ENCODE measurements at regions not wholly inside any gene's neighbourhood (a gene's known extent, or its start where the extent isn't known, plus 50 kb on each side); places are given as distances from the start of the nearest gene placed in this dataset.
"Not testable (repeated sequence)": the region's sequence is repeated elsewhere in the genome, so short reads cannot be mapped to it uniquely, and the experiment has no call there.

- H3K27ac ChIP-seq (ENCODE audit: low read depth, low read length), result no peak overlapping the region
- H3K9ac ChIP-seq (ENCODE audit: low read length), result no peak overlapping the region
- H3K4me1 ChIP-seq (ENCODE audit: insufficient read depth, low read length), result no peaks in the 10 kb centered on the region
- no peak overlapping the region for H3K4me3 ChIP-seq (ENCODE audit: low read depth in 1 of 2, low read length in 2 of 2)
- H3K9me3 ChIP-seq (ENCODE audit: low read length), result no peaks in the 10 kb centered on the region
- H3K27me3 ChIP-seq (ENCODE audit: control insufficient read depth in 1 of 2, insufficient read depth in 2 of 2, low read length in 2 of 2), result peaks cover 6 to 11% of the 10 kb centered on the region in 2 donors
- H3K36me3 ChIP-seq (ENCODE audit: insufficient read depth, low read length), result no peaks in the 10 kb centered on the region
Observed at GRCh38 chrX:131837325-131837724, 185.8 kb upstream of the STK26 start.

- Histone ChIP-seq H3K4me3 (ENCODE audit: low read depth in 1 of 2, low read length in 2 of 2) (no peak overlapping the region), H3K27me3 (ENCODE audit: control insufficient read depth in 1 of 2, insufficient read depth in 2 of 2, low read length in 2 of 2) (peaks cover 6 to 16% of the 10 kb centered on the region in 2 donors), H3K4me1 (ENCODE audit: insufficient read depth, low read length) (no peaks in the 10 kb centered on the region), H3K27ac (ENCODE audit: low read depth, low read length) (no peak overlapping the region), H3K9ac (ENCODE audit: low read length) (no peak overlapping the region), H3K36me3 (ENCODE audit: insufficient read depth, low read length) (no peaks in the 10 kb centered on the region), H3K9me3 (ENCODE audit: low read length) (no peaks in the 10 kb centered on the region)
Observed at GRCh38 chrX:131840799-131841495, 182.2 kb upstream of the STK26 start.

GRCh38 chrX:131841496-131842437 lies 181.3 kb upstream of the STK26 start:
- peaks cover 6 to 16% of the 10 kb centered on the region in 2 donors for H3K27me3 ChIP-seq (ENCODE audit: control insufficient read depth in 1 of 2, insufficient read depth in 2 of 2, low read length in 2 of 2)
- no peak overlapping the region for H3K27ac ChIP-seq (ENCODE audit: low read depth, low read length)
- H3K9me3 ChIP-seq (ENCODE audit: low read length), result no peaks in the 10 kb centered on the region
- H3K4me1 ChIP-seq (ENCODE audit: insufficient read depth, low read length), result no peaks in the 10 kb centered on the region
- no peak overlapping the region for H3K9ac ChIP-seq (ENCODE audit: low read length)
- H3K36me3 ChIP-seq (ENCODE audit: insufficient read depth, low read length), result no peaks in the 10 kb centered on the region
- H3K4me3 ChIP-seq (ENCODE audit: low read depth in 1 of 2, low read length in 2 of 2), result no peak overlapping the region

GRCh38 chrX:131843987-131844386 lies 179.1 kb upstream of the STK26 start:
- H3K4me3 ChIP-seq (ENCODE audit: low read depth in 1 of 2, low read length in 2 of 2), result no peak overlapping the region
- H3K27me3 ChIP-seq (ENCODE audit: control insufficient read depth in 1 of 2, insufficient read depth in 2 of 2, low read length in 2 of 2), result peaks cover 6 to 16% of the 10 kb centered on the region in 2 donors
- H3K4me1 ChIP-seq (ENCODE audit: insufficient read depth, low read length), result no peaks in the 10 kb centered on the region
- no peaks in the 10 kb centered on the region for H3K36me3 ChIP-seq (ENCODE audit: insufficient read depth, low read length)
- no peak overlapping the region for H3K9ac ChIP-seq (ENCODE audit: low read length)
- no peak overlapping the region for H3K27ac ChIP-seq (ENCODE audit: low read depth, low read length)
- no peaks in the 10 kb centered on the region for H3K9me3 ChIP-seq (ENCODE audit: low read length)

GRCh38 chrX:131845201-131845600 lies 177.9 kb upstream of the STK26 start:
- H3K9ac ChIP-seq (ENCODE audit: low read length), result no peak overlapping the region
- peaks cover 6 to 16% of the 10 kb centered on the region in 2 donors for H3K27me3 ChIP-seq (ENCODE audit: control insufficient read depth in 1 of 2, insufficient read depth in 2 of 2, low read length in 2 of 2)
- no peaks in the 10 kb centered on the region for H3K4me1 ChIP-seq (ENCODE audit: insufficient read depth, low read length)
- H3K4me3 ChIP-seq (ENCODE audit: low read depth in 1 of 2, low read length in 2 of 2), result no peak overlapping the region
- H3K36me3 ChIP-seq (ENCODE audit: insufficient read depth, low read length), result no peaks in the 10 kb centered on the region
- H3K27ac ChIP-seq (ENCODE audit: low read depth, low read length), result no peak overlapping the region
- no peaks in the 10 kb centered on the region for H3K9me3 ChIP-seq (ENCODE audit: low read length)

GRCh38 chrX:131845771-131846170 lies 177.3 kb upstream of the STK26 start:
- H3K4me3 ChIP-seq (ENCODE audit: low read depth in 1 of 2, low read length in 2 of 2), result no peak overlapping the region
- no peak overlapping the region for H3K27ac ChIP-seq (ENCODE audit: low read depth, low read length)
- peaks cover 5 to 16% of the 10 kb centered on the region in 2 donors for H3K27me3 ChIP-seq (ENCODE audit: control insufficient read depth in 1 of 2, insufficient read depth in 2 of 2, low read length in 2 of 2)
- no peaks in the 10 kb centered on the region for H3K4me1 ChIP-seq (ENCODE audit: insufficient read depth, low read length)
- no peak overlapping the region for H3K9ac ChIP-seq (ENCODE audit: low read length)
- no peaks in the 10 kb centered on the region for H3K9me3 ChIP-seq (ENCODE audit: low read length)
- no peaks in the 10 kb centered on the region for H3K36me3 ChIP-seq (ENCODE audit: insufficient read depth, low read length)

- H3K4me3 ChIP-seq (ENCODE audit: low read depth in 1 of 2, low read length in 2 of 2); H3K27me3 ChIP-seq (ENCODE audit: control insufficient read depth in 1 of 2, insufficient read depth in 2 of 2, low read length in 2 of 2); H3K4me1 ChIP-seq (ENCODE audit: insufficient read depth, low read length); H3K9ac ChIP-seq (ENCODE audit: low read length); H3K27ac ChIP-seq (ENCODE audit: low read depth, low read length); H3K36me3 ChIP-seq (ENCODE audit: insufficient read depth, low read length); H3K9me3 ChIP-seq (ENCODE audit: low read length): not testable (repeated sequence)
Observed at GRCh38 chrX:131850964-131851363, 172.1 kb upstream of the STK26 start.

GRCh38 chrX:131853440-131853839 lies 169.7 kb upstream of the STK26 start:
- peaks cover 0 to 4% of the 10 kb centered on the region in 2 donors for H3K27me3 ChIP-seq (ENCODE audit: control insufficient read depth in 1 of 2, insufficient read depth in 2 of 2, low read length in 2 of 2)
- no peak overlapping the region for H3K4me3 ChIP-seq (ENCODE audit: low read depth in 1 of 2, low read length in 2 of 2)
- H3K36me3 ChIP-seq (ENCODE audit: insufficient read depth, low read length), result no peaks in the 10 kb centered on the region
- H3K9ac ChIP-seq (ENCODE audit: low read length), result no peak overlapping the region
- H3K27ac ChIP-seq (ENCODE audit: low read depth, low read length), result no peak overlapping the region
- no peaks in the 10 kb centered on the region for H3K9me3 ChIP-seq (ENCODE audit: low read length)
- no peaks in the 10 kb centered on the region for H3K4me1 ChIP-seq (ENCODE audit: insufficient read depth, low read length)

- Histone ChIP-seq H3K27me3 (ENCODE audit: control insufficient read depth in 1 of 2, insufficient read depth in 2 of 2, low read length in 2 of 2) (peaks cover 3 to 4% of the 10 kb centered on the region in 2 donors), H3K4me1 (ENCODE audit: insufficient read depth, low read length) (no peaks in the 10 kb centered on the region), H3K9me3 (ENCODE audit: low read length) (no peaks in the 10 kb centered on the region), H3K4me3 (ENCODE audit: low read depth in 1 of 2, low read length in 2 of 2) (no peak overlapping the region), H3K36me3 (ENCODE audit: insufficient read depth, low read length) (no peaks in the 10 kb centered on the region), H3K9ac (ENCODE audit: low read length) (no peak overlapping the region), H3K27ac (ENCODE audit: low read depth, low read length) (no peak overlapping the region)
Observed at GRCh38 chrX:131854581-131854980, 168.5 kb upstream of the STK26 start.

GRCh38 chrX:131861088-131861787 lies 161.9 kb upstream of the STK26 start:
- Histone ChIP-seq H3K9me3 (ENCODE audit: low read length) (no peaks in the 10 kb centered on the region), H3K4me1 (ENCODE audit: insufficient read depth, low read length) (no peaks in the 10 kb centered on the region), H3K27ac (ENCODE audit: low read depth, low read length) (no peak overlapping the region), H3K9ac (ENCODE audit: low read length) (no peak overlapping the region), H3K4me3 (ENCODE audit: low read depth in 1 of 2, low read length in 2 of 2) (no peak overlapping the region), H3K27me3 (ENCODE audit: control insufficient read depth in 1 of 2, insufficient read depth in 2 of 2, low read length in 2 of 2) (peaks cover 0 to 13% of the 10 kb centered on the region in 2 donors), H3K36me3 (ENCODE audit: insufficient read depth, low read length) (no peaks in the 10 kb centered on the region)

- Histone ChIP-seq H3K27ac (ENCODE audit: low read depth, low read length) (no peak overlapping the region), H3K27me3 (ENCODE audit: control insufficient read depth in 1 of 2, insufficient read depth in 2 of 2, low read length in 2 of 2) (peaks cover 0 to 13% of the 10 kb centered on the region in 2 donors), H3K36me3 (ENCODE audit: insufficient read depth, low read length) (no peaks in the 10 kb centered on the region), H3K9me3 (ENCODE audit: low read length) (no peaks in the 10 kb centered on the region), H3K4me1 (ENCODE audit: insufficient read depth, low read length) (no peaks in the 10 kb centered on the region), H3K4me3 (ENCODE audit: low read depth in 1 of 2, low read length in 2 of 2) (no peak overlapping the region), H3K9ac (ENCODE audit: low read length) (no peak overlapping the region)
Observed at GRCh38 chrX:131862321-131862720, 160.8 kb upstream of the STK26 start.

All from muscle layer of colon (tissue), 2 donors.